IMR-90 (cell line): ENCODE measurements at regions not wholly inside any gene's neighbourhood (a gene's known extent, or its start where the extent isn't known, plus 50 kb on each side); places are given as distances from the start of the nearest gene placed in this dataset.

Source experiments
- ATAC-seq: fragments of 200-7000 bp; cut with Tn5 transposase; 2 replicates; pipeline ENCODE4 v1.9.1; 2020; ENCODE audit warnings: low read depth, mild to moderate bottlenecking, moderate library complexity
- BruUV-seq: library from RNA; stranded (reverse); fragments of 400-500 nt; replicated peaks from 2 replicates; lab custom pipeline; 2021; lab: Mats Ljungman, UMichigan
- CTCF ChIA-PET: fragments of 300-600 bp; formaldehyde crosslinking; extraction: SDS; loops from one replicate; lab custom pipeline; 2021; ENCODE audit warnings: antibody characterized with exemption; lab: Yijun Ruan, JAX
- POLR2A ChIA-PET: fragments of 300-600 bp; sonication (Branson Sonifier 250); formaldehyde crosslinking; loops from one replicate; lab custom pipeline; 2022; ENCODE audit warnings: antibody characterized with exemption; ENCODE audit not compliant: unreplicated experiment; lab: Charles Lee
- DNase-seq: peaks from one replicate; pipeline ENCODE4 v3.0.0; 2013
- H2AFZ ChIP-seq: replicated peaks from 2 replicates; pipeline ENCODE3; 2013; ENCODE audit warnings: low read length, mild to moderate bottlenecking; ENCODE audit not compliant: poor library complexity
- H2AK5ac ChIP-seq: 2 replicates; pipeline ENCODE4 v1.6.1; 2013; ENCODE audit warnings: low read depth, low read length, inconsistent platforms
- H2AK9ac ChIP-seq: replicated peaks from 2 replicates; pipeline ENCODE3; 2013; ENCODE audit warnings: mild to moderate bottlenecking, low read depth, low read length, moderate library complexity; ENCODE audit not compliant: poor library complexity
- H2BK120ac ChIP-seq: 2 replicates; pipeline ENCODE4 v1.6.1; 2013; ENCODE audit warnings: low read depth, low read length, inconsistent platforms
- H2BK15ac ChIP-seq: 3 replicates; pipeline ENCODE4 v1.6.1; 2013; ENCODE audit warnings: low read depth, low read length, inconsistent platforms
- H2BK20ac ChIP-seq: 2 replicates; pipeline ENCODE4 v1.6.1; 2013; ENCODE audit warnings: low read depth, mild to moderate bottlenecking, inconsistent platforms, low read length, moderate library complexity
- H2BK5ac ChIP-seq: 2 replicates; pipeline ENCODE4 v1.6.1; 2013; ENCODE audit warnings: mild to moderate bottlenecking, low read depth, low read length, inconsistent platforms; ENCODE audit not compliant: poor library complexity, severe bottlenecking
- H3K14ac ChIP-seq: replicated peaks from 2 replicates; pipeline ENCODE4 v1.6.1; 2013; ENCODE audit warnings: low read depth, low read length, inconsistent platforms
- H3K18ac ChIP-seq: 2 replicates; pipeline ENCODE4 v1.6.1; 2013; ENCODE audit warnings: low read depth, low read length, control low read depth
- H3K23ac ChIP-seq: 2 replicates; pipeline ENCODE4 v1.6.1; 2013; ENCODE audit warnings: low read depth, low read length, inconsistent platforms
- H3K27ac ChIP-seq: 2 replicates; pipeline ENCODE4 v1.5.1; 2013; ENCODE audit warnings: mild to moderate bottlenecking, control low read depth, low read length; ENCODE audit not compliant: insufficient read depth
- H3K27me3 ChIP-seq: 2 replicates; pipeline ENCODE4 v1.6.1; 2013; ENCODE audit warnings: low read length; ENCODE audit not compliant: control insufficient read depth, insufficient read depth
- H3K36me3 ChIP-seq: 2 replicates; pipeline ENCODE4 v1.6.1; 2013; ENCODE audit warnings: low read length, mixed read lengths; ENCODE audit not compliant: control insufficient read depth, insufficient read depth
- H3K4ac ChIP-seq: 2 replicates; pipeline ENCODE4 v1.6.1; 2013; ENCODE audit warnings: low read depth, low read length, inconsistent platforms
- H3K4me1 ChIP-seq: 2 replicates; pipeline ENCODE4 v1.6.1; 2013; ENCODE audit warnings: low read length, mixed read lengths; ENCODE audit not compliant: control insufficient read depth, insufficient read depth
- H3K4me2 ChIP-seq: 2 replicates; pipeline ENCODE4 v1.6.1; 2013; ENCODE audit warnings: low read depth, mild to moderate bottlenecking, control low read depth, low read length, moderate library complexity
- H3K4me3 ChIP-seq: 2 replicates; pipeline ENCODE4 v1.5.1; 2013; ENCODE audit warnings: low read depth, mild to moderate bottlenecking, control low read depth, low read length, moderate library complexity; ENCODE audit not compliant: insufficient read depth
- H3K56ac ChIP-seq: 2 replicates; pipeline ENCODE4 v1.6.1; 2013; ENCODE audit warnings: low read length, inconsistent platforms; ENCODE audit not compliant: insufficient read depth; ENCODE audit errors: extremely low read depth
- H3K79me1 ChIP-seq, 2 experiments: 2 replicates each; pipeline ENCODE4 v1.6.1; 2013; ENCODE audit warnings: low read length in 2 of 2, inconsistent platforms in 1 of 2, low read depth in 1 of 2
- H3K9ac ChIP-seq: 2 replicates; pipeline ENCODE4 v1.6.1; 2013; ENCODE audit warnings: low read depth, low read length, control low read depth
- H3K9me1 ChIP-seq: 2 replicates; pipeline ENCODE4 v1.6.1; 2013; ENCODE audit warnings: low read length, inconsistent platforms; ENCODE audit not compliant: insufficient read depth
- H3K9me3 ChIP-seq: 2 replicates; pipeline ENCODE4 v1.6.1; 2013; ENCODE audit warnings: low read length; ENCODE audit not compliant: control insufficient read depth, insufficient read depth
- H4K20me1 ChIP-seq: 2 replicates; pipeline ENCODE4 v1.6.1; 2013; ENCODE audit warnings: low read length, inconsistent platforms; ENCODE audit not compliant: insufficient read depth
- H4K5ac ChIP-seq: 2 replicates; pipeline ENCODE4 v1.6.1; 2013; ENCODE audit warnings: mild to moderate bottlenecking, low read depth, low read length, control low read depth
- H4K8ac ChIP-seq, 2 experiments: 2 replicates each; pipeline ENCODE4 v1.6.1; 2013; ENCODE audit warnings: low read depth in 2 of 2, low read length in 2 of 2, control low read depth in 1 of 2, inconsistent platforms in 1 of 2
- H4K91ac ChIP-seq: 2 replicates; pipeline ENCODE4 v1.6.1; 2013; ENCODE audit warnings: low read depth, low read length, inconsistent platforms; ENCODE audit not compliant: insufficient read depth
- CHD1 ChIP-seq: IDR thresholded peaks from 2 replicates; pipeline ENCODE4 v1.6.1; 2012; ENCODE audit warnings: low read depth, low read length, improper control_type of control experiment
- MAZ ChIP-seq: IDR thresholded peaks from 2 replicates; pipeline ENCODE4 v1.6.1; 2012; ENCODE audit warnings: low read depth, mild to moderate bottlenecking, low read length, improper control_type of control experiment, moderate library complexity, borderline replicate concordance
- NFE2L2 ChIP-seq: fragments of 150-350 bp; IDR thresholded peaks from 2 replicates; pipeline ENCODE4 v1.6.1; 2016; ENCODE audit warnings: low read depth, mild to moderate bottlenecking, low read length
- RAD21 ChIP-seq: IDR thresholded peaks from 2 replicates; pipeline ENCODE4 v1.6.1; 2012; ENCODE audit warnings: low read length, improper control_type of control experiment
- RCOR1 ChIP-seq: IDR thresholded peaks from 2 replicates; pipeline ENCODE4 v1.6.1; 2012; ENCODE audit warnings: mild to moderate bottlenecking, low read length, improper control_type of control experiment; ENCODE audit not compliant: insufficient replicate concordance
- WGBS, 2 experiments: methylation state at CpG; one replicate each; pipeline versions ENCODE4 v1.1.5 to v1.1.7; 2013; ENCODE audit warnings: missing lambda C conversion rate in 2 of 2; ENCODE audit not compliant: insufficient read length in 1 of 2; ENCODE audit errors: extremely low coverage in 2 of 2; 5-methylcytosine and 5-hydroxymethylcytosine counted together
- dilution Hi-C: fragments of 300-500 bp; cut with HindIII; formaldehyde crosslinking; loops from one replicate; pipeline ENCODE4 v1.14.3; 2018; ENCODE audit warnings: low sequenced_read_pairs; ENCODE audit not compliant: unreplicated experiment
- in situ Hi-C: fragments of 300-500 bp; cut with MboI; formaldehyde crosslinking; loops from 3 replicates; pipeline ENCODE4 v1.14.3; 2019; ENCODE audit warnings: low sequenced_read_pairs, inconsistent platforms, mixed read lengths
- intact Hi-C: fragments of 100-400 bp; cut with micrococcal nuclease; formaldehyde crosslinking; loops from 2 replicates; pipeline ENCODE4 v1.10.0; 2022
- TF ChIP-seq, protein P1 (sequence below): fragments of 150-350 bp; IDR thresholded peaks from 2 replicates; pipeline ENCODE4 v1.6.1; 2017; ENCODE audit warnings: mild to moderate bottlenecking, antibody characterized with exemption, low read length, low read depth
- TF ChIP-seq, protein P2 (sequence below): conservative IDR thresholded peaks from 2 replicates; pipeline ENCODE4 v1.5.1; 2012; ENCODE audit warnings: mild to moderate bottlenecking, low read depth, low read length, improper control_type of control experiment

DNA sequence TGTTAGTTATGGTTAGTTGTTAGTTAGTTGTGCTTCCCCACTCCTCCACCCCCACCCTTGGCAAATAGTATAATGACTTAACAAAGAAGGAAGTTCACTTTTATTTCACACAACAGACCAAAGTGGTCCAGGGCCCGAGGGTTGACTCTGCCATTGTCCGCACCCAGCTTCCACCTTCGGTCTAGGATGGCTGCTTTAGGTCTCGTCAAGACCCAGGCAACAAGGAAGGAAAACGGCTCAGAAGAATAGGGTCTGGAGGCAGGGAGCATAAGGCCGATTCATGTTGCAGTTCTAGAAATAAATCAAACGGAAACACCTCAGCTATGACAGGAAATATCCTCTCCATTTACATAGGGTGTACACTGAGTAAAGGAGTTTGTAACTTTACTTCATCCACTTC, 206.0 kb upstream of the CXCR4 start:
- Histone ChIP-seq H2BK5ac (no peak overlapping the region), H3K4me3 (no peak overlapping the region), H2BK15ac (no peak overlapping the region), H2AFZ (no peak overlapping the region), H4K5ac (no peak overlapping the region), H4K20me1 (no peaks in the 10 kb centered on the region), H3K4me1 (no peaks in the 10 kb centered on the region), H3K9me3 (no peaks in the 10 kb centered on the region; the same call in 1 of the 2 replicates), H3K9ac (no peak overlapping the region), H2AK5ac (no peak overlapping the region), H2AK9ac (no peak overlapping the region), H3K18ac (no peak overlapping the region), H3K9me1 (no peaks in the 10 kb centered on the region), H3K4ac (no peak overlapping the region), H3K79me1 (no peaks in the 10 kb centered on the region), H2BK120ac (no peak overlapping the region), H3K36me3 (no peaks in the 10 kb centered on the region), H4K8ac (no peak overlapping the region), H3K27me3 (no peaks in the 10 kb centered on the region), H3K23ac (no peak overlapping the region), H3K14ac (no peak overlapping the region), H3K4me2 (no peak overlapping the region), H3K27ac (no peak overlapping the region), H4K91ac (no peak overlapping the region), H3K56ac (no peak overlapping the region), H2BK20ac (no peak overlapping the region)
- TF ChIP-seq MAZ (no peak), CHD1 (no peak), NFE2L2 (no peak), RAD21 (no peak), RCOR1 (no peak)
- TF ChIP-seq, protein P1, sequence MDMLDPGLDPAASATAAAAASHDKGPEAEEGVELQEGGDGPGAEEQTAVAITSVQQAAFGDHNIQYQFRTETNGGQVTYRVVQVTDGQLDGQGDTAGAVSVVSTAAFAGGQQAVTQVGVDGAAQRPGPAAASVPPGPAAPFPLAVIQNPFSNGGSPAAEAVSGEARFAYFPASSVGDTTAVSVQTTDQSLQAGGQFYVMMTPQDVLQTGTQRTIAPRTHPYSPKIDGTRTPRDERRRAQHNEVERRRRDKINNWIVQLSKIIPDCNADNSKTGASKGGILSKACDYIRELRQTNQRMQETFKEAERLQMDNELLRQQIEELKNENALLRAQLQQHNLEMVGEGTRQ = no peak
- TF ChIP-seq, protein P2, sequence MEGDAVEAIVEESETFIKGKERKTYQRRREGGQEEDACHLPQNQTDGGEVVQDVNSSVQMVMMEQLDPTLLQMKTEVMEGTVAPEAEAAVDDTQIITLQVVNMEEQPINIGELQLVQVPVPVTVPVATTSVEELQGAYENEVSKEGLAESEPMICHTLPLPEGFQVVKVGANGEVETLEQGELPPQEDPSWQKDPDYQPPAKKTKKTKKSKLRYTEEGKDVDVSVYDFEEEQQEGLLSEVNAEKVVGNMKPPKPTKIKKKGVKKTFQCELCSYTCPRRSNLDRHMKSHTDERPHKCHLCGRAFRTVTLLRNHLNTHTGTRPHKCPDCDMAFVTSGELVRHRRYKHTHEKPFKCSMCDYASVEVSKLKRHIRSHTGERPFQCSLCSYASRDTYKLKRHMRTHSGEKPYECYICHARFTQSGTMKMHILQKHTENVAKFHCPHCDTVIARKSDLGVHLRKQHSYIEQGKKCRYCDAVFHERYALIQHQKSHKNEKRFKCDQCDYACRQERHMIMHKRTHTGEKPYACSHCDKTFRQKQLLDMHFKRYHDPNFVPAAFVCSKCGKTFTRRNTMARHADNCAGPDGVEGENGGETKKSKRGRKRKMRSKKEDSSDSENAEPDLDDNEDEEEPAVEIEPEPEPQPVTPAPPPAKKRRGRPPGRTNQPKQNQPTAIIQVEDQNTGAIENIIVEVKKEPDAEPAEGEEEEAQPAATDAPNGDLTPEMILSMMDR = no peak
- dilution Hi-C loops = no loop called here
- in situ Hi-C loops = no loop called here
- POLR2A ChIA-PET = no interaction called here
- intact Hi-C loops = no loop called here
- CTCF ChIA-PET = no interaction called here
- ATAC-seq = no peak
- DNase-seq = no peak
- no TSS peak for BruUV-seq
- WGBS, 2 experiments = no CpG with 5 or more reads among the region's 7 CpGs
